Adrenal gland (tissue), 5 donors: ENCODE measurements at regions not wholly inside any gene's neighbourhood (a gene's known extent, or its start where the extent isn't known, plus 50 kb on each side); places are given as distances from the start of the nearest gene placed in this dataset.

Experiments used
- POLR2A ChIP-seq, 2 donors: fragments of 450-650 bp; IDR thresholded peaks; one replicate each; pipeline ENCODE4 v1.6.1; 2017; ENCODE audit warnings: antibody characterized with exemption in 2 of 2, mild to moderate bottlenecking in 2 of 2, moderate library complexity in 1 of 2
- TF ChIP-seq, protein P1 (sequence below), 6 experiments: fragments of 450-650 bp in 4 of 6; fragments of 200-600 bp in 2 of 6; sonication (generic) in 1 of 6; IDR thresholded peaks; 1 replicate in 5 of 6; 2 replicates in 1 of 6; pipeline versions ENCODE4 v1.5.1 to v1.8.0; 2016 to 2021; ENCODE audit warnings: antibody characterized with exemption in 6 of 6, mild to moderate bottlenecking in 2 of 6, moderate library complexity in 1 of 6
- donor health status: DM: no; HTN: no; CAD: no.

DNA sequence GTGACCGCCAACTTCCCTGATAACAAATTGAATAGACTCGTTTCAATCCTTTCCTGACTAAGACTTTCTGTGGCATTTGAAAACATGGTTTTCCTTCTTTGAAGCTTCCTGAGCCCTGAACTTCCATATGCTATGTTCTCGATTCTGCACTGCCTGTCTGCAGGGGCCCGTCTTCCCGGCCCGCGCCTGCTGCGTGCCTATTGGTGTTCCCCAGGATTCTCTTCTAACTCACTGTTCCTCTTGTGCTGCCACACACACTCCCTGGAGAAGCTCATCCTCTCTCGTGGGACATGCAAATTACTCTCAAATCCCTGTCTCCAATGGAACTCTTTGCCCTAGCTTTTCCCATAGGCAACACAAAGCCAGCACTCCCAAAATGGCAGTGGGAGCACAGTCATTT, 262.9 kb upstream of the GATB start:
- TF ChIP-seq, protein P1, sequence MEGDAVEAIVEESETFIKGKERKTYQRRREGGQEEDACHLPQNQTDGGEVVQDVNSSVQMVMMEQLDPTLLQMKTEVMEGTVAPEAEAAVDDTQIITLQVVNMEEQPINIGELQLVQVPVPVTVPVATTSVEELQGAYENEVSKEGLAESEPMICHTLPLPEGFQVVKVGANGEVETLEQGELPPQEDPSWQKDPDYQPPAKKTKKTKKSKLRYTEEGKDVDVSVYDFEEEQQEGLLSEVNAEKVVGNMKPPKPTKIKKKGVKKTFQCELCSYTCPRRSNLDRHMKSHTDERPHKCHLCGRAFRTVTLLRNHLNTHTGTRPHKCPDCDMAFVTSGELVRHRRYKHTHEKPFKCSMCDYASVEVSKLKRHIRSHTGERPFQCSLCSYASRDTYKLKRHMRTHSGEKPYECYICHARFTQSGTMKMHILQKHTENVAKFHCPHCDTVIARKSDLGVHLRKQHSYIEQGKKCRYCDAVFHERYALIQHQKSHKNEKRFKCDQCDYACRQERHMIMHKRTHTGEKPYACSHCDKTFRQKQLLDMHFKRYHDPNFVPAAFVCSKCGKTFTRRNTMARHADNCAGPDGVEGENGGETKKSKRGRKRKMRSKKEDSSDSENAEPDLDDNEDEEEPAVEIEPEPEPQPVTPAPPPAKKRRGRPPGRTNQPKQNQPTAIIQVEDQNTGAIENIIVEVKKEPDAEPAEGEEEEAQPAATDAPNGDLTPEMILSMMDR (IDR thresholded peaks at IDR 0.05), result no peak
- TF ChIP-seq POLR2A (IDR thresholded peaks at IDR 0.05), result no peak
